Sigmoid colon (tissue), 4 donors: ENCODE measurements at regions not wholly inside any gene's neighbourhood (a gene's known extent, or its start where the extent isn't known, plus 50 kb on each side); places are given as distances from the start of the nearest gene placed in this dataset.

Experiments used
- EP300 ChIP-seq, 4 donors: sonication (generic); formaldehyde crosslinking; IDR thresholded peaks; one replicate each; pipeline ENCODE4 v1.6.1; 2017; ENCODE audit warnings: antibody characterized with exemption in 4 of 4
- POLR2AphosphoS5 ChIP-seq, 4 donors: sonication (generic); formaldehyde crosslinking; IDR thresholded peaks; one replicate each; pipeline ENCODE4 v1.6.1; 2017; ENCODE audit warnings: antibody characterized with exemption in 4 of 4
- TF ChIP-seq, protein P1 (sequence below), 4 experiments: fragments of 450-650 bp in 3 of 4; fragments of 200-600 bp in 1 of 4; IDR thresholded peaks; one replicate each; pipeline ENCODE4 v1.5.1; 2016 to 2019; ENCODE audit warnings: antibody characterized with exemption in 4 of 4, mild to moderate bottlenecking in 3 of 4, moderate library complexity in 2 of 4

- no peak for TF ChIP-seq EP300 (IDR thresholded peaks at IDR 0.05)
- TF ChIP-seq, protein P1, sequence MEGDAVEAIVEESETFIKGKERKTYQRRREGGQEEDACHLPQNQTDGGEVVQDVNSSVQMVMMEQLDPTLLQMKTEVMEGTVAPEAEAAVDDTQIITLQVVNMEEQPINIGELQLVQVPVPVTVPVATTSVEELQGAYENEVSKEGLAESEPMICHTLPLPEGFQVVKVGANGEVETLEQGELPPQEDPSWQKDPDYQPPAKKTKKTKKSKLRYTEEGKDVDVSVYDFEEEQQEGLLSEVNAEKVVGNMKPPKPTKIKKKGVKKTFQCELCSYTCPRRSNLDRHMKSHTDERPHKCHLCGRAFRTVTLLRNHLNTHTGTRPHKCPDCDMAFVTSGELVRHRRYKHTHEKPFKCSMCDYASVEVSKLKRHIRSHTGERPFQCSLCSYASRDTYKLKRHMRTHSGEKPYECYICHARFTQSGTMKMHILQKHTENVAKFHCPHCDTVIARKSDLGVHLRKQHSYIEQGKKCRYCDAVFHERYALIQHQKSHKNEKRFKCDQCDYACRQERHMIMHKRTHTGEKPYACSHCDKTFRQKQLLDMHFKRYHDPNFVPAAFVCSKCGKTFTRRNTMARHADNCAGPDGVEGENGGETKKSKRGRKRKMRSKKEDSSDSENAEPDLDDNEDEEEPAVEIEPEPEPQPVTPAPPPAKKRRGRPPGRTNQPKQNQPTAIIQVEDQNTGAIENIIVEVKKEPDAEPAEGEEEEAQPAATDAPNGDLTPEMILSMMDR (IDR thresholded peaks at IDR 0.05) = no peak
- no peak for TF ChIP-seq POLR2AphosphoS5 (IDR thresholded peaks at IDR 0.05)
Measured at GRCh38 chrX:138996268-138996667, 284.8 kb upstream of the FGF13 start.
